ENCODE measurements at regions not wholly inside any gene's neighbourhood (a gene's known extent, or its start where the extent isn't known, plus 50 kb on each side); places are given as distances from the start of the nearest gene placed in this dataset.
"Not testable (repeated sequence)": the region's sequence is repeated elsewhere in the genome, so short reads cannot be mapped to it uniquely, and the experiment has no call there.

DNA sequence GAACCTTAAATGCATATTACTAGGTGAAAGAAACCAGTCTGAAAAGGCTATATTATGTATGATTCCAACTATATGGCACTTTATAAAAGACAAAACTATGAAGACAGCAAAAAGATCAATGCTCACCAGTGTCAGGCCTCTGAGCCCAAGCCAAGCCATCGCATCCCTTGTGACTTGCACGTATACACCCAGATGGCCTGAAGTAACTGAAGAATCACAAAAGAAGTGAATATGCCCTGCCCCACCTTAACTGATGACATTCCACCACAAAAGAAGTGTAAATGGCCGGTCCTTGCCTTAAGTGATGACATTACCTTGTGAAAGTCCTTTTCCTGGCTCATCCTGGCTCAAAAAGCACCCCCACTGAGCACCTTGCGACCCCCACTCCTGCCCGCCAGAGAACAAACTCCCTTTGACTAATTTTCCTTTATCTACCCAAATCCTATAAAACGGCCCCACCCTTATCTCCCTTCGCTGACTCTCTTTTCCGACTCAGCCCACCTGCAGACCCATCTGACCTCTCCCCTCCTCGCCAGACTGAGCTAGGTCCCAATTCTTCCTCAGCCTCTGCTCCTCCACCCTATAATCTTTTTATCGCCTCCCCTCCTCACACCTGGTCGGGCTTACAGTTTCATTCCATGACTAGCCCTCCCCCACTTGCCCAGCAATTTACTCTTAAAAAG is 1239.5 kb downstream of the OLFM4 start:
- DNase-seq, result not testable (repeated sequence)

- DNase-seq, result no peak
Observed at GRCh38 chr13:54287062-54287764, 1258.6 kb downstream of the OLFM4 start.

DNA sequence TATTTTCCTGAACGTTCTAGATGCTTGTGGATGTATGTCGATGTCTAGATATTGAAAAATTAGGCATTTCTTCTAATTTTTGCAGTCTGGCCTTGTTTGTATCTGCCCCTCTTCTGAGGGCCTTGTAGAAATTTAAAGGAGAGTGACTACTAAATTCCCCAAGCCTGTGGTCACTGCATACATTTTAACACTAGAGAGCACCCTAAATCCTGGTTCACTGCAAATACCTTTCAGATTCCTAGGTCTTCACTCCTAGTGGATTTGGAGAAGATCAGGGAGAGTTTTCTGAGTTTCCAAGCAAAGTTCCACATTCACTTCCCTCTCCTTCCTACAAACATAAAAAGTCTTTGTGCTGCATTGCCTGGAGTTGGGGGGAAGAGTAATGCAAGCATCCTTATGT is 1272.5 kb downstream of the OLFM4 start:
- no peak for DNase-seq

- no peak for DNase-seq
Observed at GRCh38 chr13:54305377-54305776, 1276.8 kb downstream of the OLFM4 start.

- DNase-seq, result no peak
Observed at GRCh38 chr13:54312885-54313284, 1284.3 kb downstream of the OLFM4 start.

- no peak for DNase-seq
Observed at GRCh38 chr13:54317722-54318121, 1289.1 kb downstream of the OLFM4 start.

- DNase-seq, result no peak
Observed at GRCh38 chr13:54337540-54337939, 1308.9 kb downstream of the OLFM4 start.

DNA sequence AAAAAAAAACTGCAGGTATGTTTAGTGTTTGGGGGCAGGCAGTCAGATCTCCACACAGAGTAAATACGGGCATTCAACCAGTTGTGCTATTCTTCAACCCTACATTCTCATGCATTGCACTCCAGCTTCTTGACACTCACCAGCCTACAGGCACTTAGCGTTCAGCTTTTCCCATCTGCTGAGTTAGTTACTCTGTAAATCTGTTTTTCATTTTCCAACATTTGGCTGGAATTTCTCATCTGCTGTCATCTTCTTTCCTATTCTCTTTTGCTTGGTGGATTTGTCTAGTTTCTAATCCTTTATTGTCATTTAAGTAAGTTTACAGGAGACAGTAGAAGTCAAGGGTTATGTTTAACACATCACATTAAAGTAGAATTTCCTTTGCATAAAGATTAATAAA is 1318.9 kb downstream of the OLFM4 start:
- DNase-seq, result no peak

DNA sequence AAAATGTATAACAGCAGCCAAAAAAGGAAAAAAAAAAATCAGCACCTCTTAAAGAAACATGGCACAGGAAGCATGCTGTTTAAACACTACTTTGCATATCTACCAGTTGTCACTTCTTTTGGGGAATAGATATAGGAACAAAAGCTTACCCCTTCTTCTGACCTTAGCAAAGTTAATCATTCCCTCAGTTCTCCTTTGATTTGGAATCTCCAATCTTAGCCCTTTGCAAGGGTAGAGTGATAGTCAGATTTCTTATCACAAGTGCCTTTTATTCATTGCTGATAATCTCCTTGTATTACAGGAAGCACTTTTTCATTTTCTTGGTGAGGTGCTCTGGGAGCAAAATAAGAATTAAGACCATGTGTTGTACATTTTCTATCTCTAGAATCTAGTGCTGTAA is 1327.6 kb downstream of the OLFM4 start:
- DNase-seq, result no peak

GRCh38 chr13:54356849-54357248 is 1328.2 kb downstream of the OLFM4 start:
- no peak for DNase-seq

GRCh38 chr13:54357284-54357933 is 1328.8 kb downstream of the OLFM4 start:
- DNase-seq, result no peak

- DNase-seq, result no peak
Observed at GRCh38 chr13:54361460-54361859, 1332.8 kb downstream of the OLFM4 start.

- no peak for DNase-seq
Observed at GRCh38 chr13:54366728-54367127, 1338.1 kb downstream of the OLFM4 start.

DNA sequence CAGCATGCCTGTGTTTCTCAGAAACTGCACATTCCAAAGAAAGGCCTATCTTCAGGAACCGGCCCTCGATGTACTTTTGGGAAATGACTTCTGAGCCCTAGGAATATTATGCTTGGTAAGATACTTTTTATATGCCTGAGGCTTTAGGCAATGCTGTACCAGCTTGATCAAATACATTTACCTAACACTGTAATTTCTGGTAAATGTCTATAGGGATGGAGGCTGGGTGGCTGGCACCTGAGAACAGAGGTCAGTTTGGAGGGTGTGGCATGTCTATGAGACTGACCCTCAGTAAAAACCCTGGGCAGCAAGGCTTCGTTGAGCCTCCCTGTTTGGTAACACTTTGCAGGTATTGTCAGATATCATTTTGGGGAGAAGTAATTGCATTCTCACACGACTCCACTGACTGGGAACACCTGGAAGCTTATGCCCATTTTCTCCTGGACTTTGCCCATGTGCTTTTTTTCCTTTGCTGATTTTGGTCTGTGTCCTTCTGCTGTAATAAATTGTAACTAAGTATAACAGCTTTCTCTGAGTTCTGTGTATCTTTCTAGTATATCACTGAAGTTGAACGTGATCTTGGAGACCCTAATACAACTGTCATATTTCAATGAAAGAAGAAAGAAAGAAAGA is 1339.1 kb downstream of the OLFM4 start:
- DNase-seq, result no peak

GRCh38 chr13:54368387-54368786 is 1339.8 kb downstream of the OLFM4 start:
- DNase-seq, result no peak

DNA sequence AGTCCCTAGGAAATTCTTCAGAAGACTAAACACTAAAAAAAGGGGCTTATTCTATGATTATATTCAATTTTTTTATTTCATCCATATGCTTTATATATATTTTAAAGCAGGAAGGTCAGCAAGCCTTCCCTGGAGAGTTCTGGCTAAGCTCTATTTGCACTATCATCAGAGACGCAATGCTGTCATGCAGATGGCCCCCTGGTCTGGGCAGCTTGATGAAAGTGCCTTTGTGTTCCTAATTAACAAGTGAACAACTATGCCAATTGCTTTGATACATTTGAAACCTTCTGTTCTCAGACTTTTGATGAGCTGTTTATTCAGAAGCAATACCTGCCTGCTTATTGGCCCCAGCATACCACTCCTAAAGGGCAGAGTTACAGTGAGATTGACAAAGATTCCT is 1344.6 kb downstream of the OLFM4 start:
- DNase-seq, result no peak

DNA sequence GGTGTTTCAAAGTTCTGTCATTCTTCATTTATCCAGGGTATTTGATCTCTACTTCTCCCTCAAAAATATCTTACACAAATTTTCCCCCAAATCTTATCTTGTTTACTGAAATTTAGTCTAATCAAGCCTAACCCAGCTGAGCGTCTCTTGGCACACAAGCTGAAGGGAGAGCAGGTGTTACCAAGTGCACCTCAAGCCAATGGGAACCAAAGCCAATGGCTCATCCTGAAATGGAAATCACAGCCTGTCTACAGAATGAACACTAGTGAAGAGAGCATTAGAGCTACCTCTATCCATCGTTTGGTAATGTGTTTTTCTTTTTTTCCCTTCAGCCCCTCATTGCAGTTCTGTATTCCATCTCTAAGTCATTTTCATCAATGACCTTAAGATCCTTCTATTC is 1350.8 kb downstream of the OLFM4 start:
- no peak for DNase-seq

DNA sequence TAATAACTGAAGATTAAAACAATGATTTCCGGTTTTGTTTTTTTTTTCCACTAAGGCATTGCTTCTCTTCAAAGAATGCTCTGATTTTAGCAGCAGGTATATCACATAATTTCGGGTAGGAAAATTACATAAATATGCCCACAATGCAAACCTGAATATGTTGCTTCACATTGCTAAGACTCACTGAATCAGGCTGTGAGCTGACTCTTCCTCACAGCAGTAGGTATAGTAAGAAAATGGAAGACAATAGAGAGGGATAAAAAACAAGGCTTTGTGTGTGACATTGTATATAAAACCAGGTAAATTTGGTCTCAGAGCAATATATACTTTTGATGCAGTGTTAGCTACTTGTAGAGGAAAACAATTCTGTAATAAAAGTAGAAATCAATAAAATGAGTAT is 1355.0 kb downstream of the OLFM4 start:
- DNase-seq, result no peak

DNA sequence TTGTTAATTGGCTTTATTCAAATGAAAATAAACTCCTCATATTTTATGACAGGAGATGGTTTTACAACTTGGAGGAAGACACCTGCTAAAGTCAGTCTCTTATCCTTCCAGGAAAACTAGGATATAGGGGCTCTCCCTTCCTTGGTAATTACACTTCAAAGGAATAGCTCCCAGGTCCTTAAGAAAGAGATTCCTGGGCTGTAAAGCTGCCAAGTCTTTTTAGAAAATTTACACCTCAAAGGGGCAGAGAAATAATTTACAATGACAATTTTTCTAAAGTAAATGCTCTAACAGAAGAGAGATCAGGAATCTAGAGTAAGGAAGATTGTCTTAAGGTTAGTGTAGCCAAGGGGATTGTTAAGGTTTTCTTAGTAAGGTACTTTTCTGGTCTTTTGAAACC is 1359.0 kb downstream of the OLFM4 start:
- DNase-seq, result no peak

DNA sequence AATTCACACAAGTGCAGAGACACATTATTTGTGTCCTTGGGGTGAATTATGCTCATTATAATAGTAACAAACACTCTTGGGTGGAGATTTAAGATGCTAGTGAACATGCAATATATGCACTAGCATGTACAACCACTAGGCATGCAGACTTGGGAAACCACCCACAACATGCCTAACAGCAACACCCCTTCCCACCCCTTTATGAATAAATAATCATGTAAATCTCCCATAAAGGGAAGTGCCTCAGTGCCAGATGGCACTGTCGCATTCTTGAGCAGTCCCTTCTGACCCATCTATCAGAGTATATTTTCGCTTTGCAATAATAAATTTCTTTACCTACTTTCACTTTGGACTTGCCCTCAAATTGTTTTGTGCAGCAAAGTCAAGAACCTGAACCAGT is 1362.2 kb downstream of the OLFM4 start:
- no peak for DNase-seq

DNA sequence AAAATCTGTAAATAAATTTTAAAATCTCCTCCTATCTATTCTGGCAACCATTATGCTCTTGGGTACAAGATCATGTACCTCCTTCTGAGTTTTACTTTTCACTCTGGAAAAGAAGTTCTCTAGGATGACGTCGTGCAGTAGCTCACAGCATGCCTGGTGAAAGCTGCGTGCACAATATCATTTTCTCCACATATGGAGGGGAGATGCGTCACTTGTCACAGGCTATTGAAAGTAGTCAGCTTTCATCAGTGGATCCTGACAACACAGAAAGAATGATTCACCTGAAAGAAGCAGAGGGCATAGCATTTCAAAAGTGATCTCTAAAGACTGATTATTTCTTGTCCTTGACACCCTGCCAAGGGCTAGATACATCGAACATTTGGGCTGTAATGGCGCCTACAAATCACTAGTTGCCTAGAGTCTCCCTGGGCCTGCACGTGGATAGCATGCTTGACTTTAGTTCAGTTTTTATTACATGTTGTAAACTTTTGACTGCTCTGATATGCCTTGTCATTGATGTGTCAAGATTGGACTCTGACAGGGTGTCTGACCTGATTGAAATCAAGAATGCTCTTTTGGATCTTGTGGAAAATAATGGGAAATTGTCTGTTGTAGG is 1365.6 kb downstream of the OLFM4 start:
- DNase-seq, result no peak

GRCh38 chr13:54394908-54395307 is 1366.3 kb downstream of the OLFM4 start:
- no peak for DNase-seq

DNA sequence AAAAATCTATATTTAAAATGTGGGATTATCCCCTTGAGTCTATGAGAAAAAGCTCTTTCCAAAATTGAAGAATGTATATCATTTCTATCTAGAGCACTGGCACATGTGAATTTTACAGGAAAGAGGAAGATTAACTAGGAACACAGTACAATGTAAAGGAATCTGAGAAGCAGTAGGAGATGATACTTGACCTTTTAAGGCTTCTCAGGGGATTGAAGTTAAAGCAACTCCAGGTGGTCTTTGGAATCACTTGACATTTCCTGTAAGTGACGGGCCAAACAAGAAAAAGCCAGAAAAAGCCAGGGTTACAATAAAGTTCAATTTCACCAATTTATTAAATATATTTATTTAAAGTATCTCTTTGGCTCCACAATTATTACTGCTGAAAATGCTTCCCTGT is 1373.9 kb downstream of the OLFM4 start:
- DNase-seq, result no peak
